HG02610 (cell line): ENCODE measurements at regions not wholly inside any gene's neighbourhood (a gene's known extent, or its start where the extent isn't known, plus 50 kb on each side); places are given as distances from the start of the nearest gene placed in this dataset.

ENCODE experiments used
- ATAC-seq: cut with Tn5 transposase; IDR thresholded peaks from one replicate; pipeline ENCODE4 v1.9.1; 2021; ENCODE audit warnings: mild to moderate bottlenecking, moderate library complexity; ENCODE audit not compliant: unreplicated experiment

GRCh38 chr10:130737621-130738020, 573.9 kb downstream of the TCERG1L start:
- no peak for ATAC-seq

- ATAC-seq = no peak
These were observed 572.3 kb downstream of the TCERG1L start for GRCh38 chr10:130739016-130739756.

- ATAC-seq = no peak
These were observed 571.8 kb downstream of the TCERG1L start for GRCh38 chr10:130739757-130740145.

- no peak for ATAC-seq
These were observed 571.4 kb downstream of the TCERG1L start for GRCh38 chr10:130740166-130740565.

- ATAC-seq = no peak
These were observed 570.4 kb downstream of the TCERG1L start for GRCh38 chr10:130740915-130741750.

GRCh38 chr10:130741901-130742855, 569.3 kb downstream of the TCERG1L start:
- ATAC-seq = no peak

GRCh38 chr10:130742941-130743675, 568.4 kb downstream of the TCERG1L start:
- ATAC-seq = no peak

GRCh38 chr10:130743751-130744271, 567.7 kb downstream of the TCERG1L start:
- ATAC-seq = no peak

GRCh38 chr10:130744631-130745030, 566.9 kb downstream of the TCERG1L start:
- ATAC-seq = no peak

GRCh38 chr10:130745251-130745650, 566.3 kb downstream of the TCERG1L start:
- ATAC-seq = no peak

GRCh38 chr10:130745821-130746220, 565.7 kb downstream of the TCERG1L start:
- no peak for ATAC-seq

- ATAC-seq = no peak
These were observed 565.2 kb downstream of the TCERG1L start for GRCh38 chr10:130746311-130746710.

GRCh38 chr10:130747356-130747755, 564.2 kb downstream of the TCERG1L start:
- no peak for ATAC-seq

- ATAC-seq = no peak
These were observed 563.6 kb downstream of the TCERG1L start for GRCh38 chr10:130747946-130748345.

GRCh38 chr10:130748409-130749057, 563.0 kb downstream of the TCERG1L start:
- no peak for ATAC-seq

- no peak for ATAC-seq
These were observed 561.6 kb downstream of the TCERG1L start for GRCh38 chr10:130749911-130750310.

GRCh38 chr10:130750441-130750840, 561.1 kb downstream of the TCERG1L start:
- ATAC-seq = no peak

GRCh38 chr10:130751106-130751840, 560.2 kb downstream of the TCERG1L start:
- no peak for ATAC-seq

GRCh38 chr10:130751851-130752250, 559.7 kb downstream of the TCERG1L start:
- ATAC-seq = no peak
